ENCODE measurements at regions not wholly inside any gene's neighbourhood (a gene's known extent, or its start where the extent isn't known, plus 50 kb on each side); places are given as distances from the start of the nearest gene placed in this dataset.
A peak's percentile ranks its signal among the peaks of the same experiment; 100 is the strongest.
"Not testable (repeated sequence)": the region's sequence is repeated elsewhere in the genome, so short reads cannot be mapped to it uniquely, and the experiment has no call there.

GRCh38 chr5:58294598-58295305 lies 165.1 kb downstream of the PLK2 start:
- no peak for DNase-seq

GRCh38 chr5:58288275-58288674 lies 171.6 kb downstream of the PLK2 start:
- DNase-seq = not testable (repeated sequence)

- DNase-seq = no peak
Measured at GRCh38 chr5:58286741-58287140, 173.1 kb downstream of the PLK2 start.

GRCh38 chr5:58285900-58286299 lies 174.0 kb downstream of the PLK2 start:
- DNase-seq = no peak

GRCh38 chr5:58284886-58285285 lies 175.0 kb downstream of the PLK2 start:
- DNase-seq = no peak

GRCh38 chr5:58281189-58281588 lies 178.7 kb downstream of the PLK2 start:
- DNase-seq = no peak

- DNase-seq = no peak
Measured at GRCh38 chr5:58279259-58279658, 180.6 kb downstream of the PLK2 start.

- no peak for DNase-seq
Measured at GRCh38 chr5:58276431-58276830, 183.5 kb downstream of the PLK2 start.

- no peak for DNase-seq
Measured at GRCh38 chr5:58275516-58275915, 184.4 kb downstream of the PLK2 start.

- DNase-seq = no peak
Measured at GRCh38 chr5:58274191-58274590, 185.7 kb downstream of the PLK2 start.

GRCh38 chr5:58273711-58274110 lies 186.2 kb downstream of the PLK2 start:
- no peak for DNase-seq

GRCh38 chr5:58268268-58268667 lies 191.6 kb downstream of the PLK2 start:
- DNase-seq = no peak

- peak; percentile 13 for DNase-seq
Measured at GRCh38 chr5:58266402-58266801, 193.5 kb downstream of the PLK2 start.

- DNase-seq = no peak
Measured at GRCh38 chr5:58265246-58265930, 194.5 kb downstream of the PLK2 start.

GRCh38 chr5:58264276-58264675 lies 195.6 kb downstream of the PLK2 start:
- DNase-seq = no peak

- no peak for DNase-seq
Measured at GRCh38 chr5:58263296-58263695, 196.6 kb downstream of the PLK2 start.

GRCh38 chr5:58262226-58262625 lies 197.7 kb downstream of the PLK2 start:
- no peak for DNase-seq

- DNase-seq = no peak
Measured at GRCh38 chr5:58261605-58262004, 198.3 kb downstream of the PLK2 start.

GRCh38 chr5:58260243-58260642 lies 199.6 kb downstream of the PLK2 start:
- DNase-seq = no peak

GRCh38 chr5:58259685-58260152 lies 200.2 kb downstream of the PLK2 start:
- DNase-seq = peak; percentile 57

GRCh38 chr5:58258984-58259684 lies 200.8 kb downstream of the PLK2 start:
- no peak for DNase-seq

- no peak for DNase-seq
Measured at GRCh38 chr5:58255970-58256369, 203.9 kb downstream of the PLK2 start.

- DNase-seq = no peak
Measured at GRCh38 chr5:58255386-58255785, 204.5 kb downstream of the PLK2 start.

- no peak for DNase-seq
Measured at GRCh38 chr5:58248221-58248620, 211.7 kb downstream of the PLK2 start.
